Stimulated activated naive CD4-positive, alpha-beta T cell (primary cell): ENCODE measurements at regions not wholly inside any gene's neighbourhood (a gene's known extent, or its start where the extent isn't known, plus 50 kb on each side); places are given as distances from the start of the nearest gene placed in this dataset.
A peak's percentile ranks its signal among the peaks of the same experiment; 100 is the strongest.

Experiments used
- DNase-seq, 6 experiments: peaks; one replicate each; lab custom pipeline; 2025; lab: John Stamatoyannopoulos, UW

- no peak for DNase-seq
These were observed 661.5 kb downstream of the TLE4 start for GRCh38 chr9:80233102-80233843.

DNA sequence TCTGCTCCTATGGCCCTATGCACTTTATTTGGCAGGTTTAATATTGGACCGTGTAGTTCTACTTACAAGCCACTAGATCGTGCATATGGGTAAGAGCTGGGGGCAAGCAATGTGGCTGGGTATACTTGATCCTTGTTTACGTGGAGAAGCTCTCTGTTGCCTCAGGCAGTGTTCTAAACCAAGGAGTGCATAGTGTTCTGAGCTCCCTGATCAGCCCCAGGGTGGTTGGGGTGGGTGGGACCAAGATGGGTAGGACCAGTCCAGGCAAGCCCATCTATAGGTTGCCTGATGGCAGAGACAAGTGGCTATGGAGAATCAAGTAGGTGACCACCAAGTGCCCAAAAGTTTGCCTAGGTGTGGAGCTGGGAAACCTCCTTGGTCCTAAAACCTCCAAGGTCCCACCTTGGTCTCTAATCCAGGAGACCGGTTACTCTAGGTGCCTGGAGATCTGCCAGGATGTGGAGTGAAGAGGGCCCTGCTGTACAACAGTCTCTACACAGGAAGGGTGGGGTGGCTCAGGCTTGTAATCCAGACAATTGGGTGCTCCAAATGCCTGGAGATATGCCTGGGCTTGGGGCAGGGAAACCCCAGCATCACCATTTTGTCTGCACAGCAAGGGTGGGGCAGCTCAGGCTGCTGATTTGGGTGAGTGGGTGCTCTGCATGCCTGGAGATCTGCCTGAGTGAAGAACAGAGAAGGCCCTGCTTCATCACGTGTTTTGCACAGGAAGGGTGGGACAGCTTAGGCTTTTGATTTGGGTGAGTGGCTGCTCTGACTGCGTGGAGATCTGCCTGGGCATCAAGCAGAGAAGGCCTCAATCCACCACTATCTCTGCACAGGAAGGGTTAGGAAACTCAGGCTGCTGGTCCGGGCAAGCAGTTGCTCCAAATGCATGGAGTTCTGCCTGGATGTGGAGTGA, 659.8 kb downstream of the TLE4 start:
- DNase-seq: no peak

GRCh38 chr9:80223897-80224296, 652.1 kb downstream of the TLE4 start:
- no peak for DNase-seq

- DNase-seq: no peak
These were observed 650.9 kb downstream of the TLE4 start for GRCh38 chr9:80222466-80223169.

DNA sequence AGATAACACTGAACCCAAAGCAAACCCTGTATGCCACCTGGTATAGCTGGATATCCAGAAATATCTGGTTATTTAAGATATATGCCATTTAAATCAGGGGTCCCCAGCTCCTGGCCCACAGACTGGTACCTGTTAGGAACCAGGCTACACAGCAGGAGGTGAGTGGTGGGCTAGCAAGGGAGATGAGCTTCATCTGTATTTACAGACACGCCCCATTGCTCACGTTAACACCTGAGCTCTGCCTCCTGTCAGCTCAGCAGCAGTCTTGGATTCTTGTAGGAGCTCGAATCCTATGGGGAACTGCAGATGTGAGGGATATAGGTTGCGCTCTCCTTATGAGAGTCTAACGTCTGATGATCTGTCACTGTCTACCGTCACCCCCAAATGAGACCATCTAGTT, 646.6 kb downstream of the TLE4 start:
- no peak for DNase-seq

DNA sequence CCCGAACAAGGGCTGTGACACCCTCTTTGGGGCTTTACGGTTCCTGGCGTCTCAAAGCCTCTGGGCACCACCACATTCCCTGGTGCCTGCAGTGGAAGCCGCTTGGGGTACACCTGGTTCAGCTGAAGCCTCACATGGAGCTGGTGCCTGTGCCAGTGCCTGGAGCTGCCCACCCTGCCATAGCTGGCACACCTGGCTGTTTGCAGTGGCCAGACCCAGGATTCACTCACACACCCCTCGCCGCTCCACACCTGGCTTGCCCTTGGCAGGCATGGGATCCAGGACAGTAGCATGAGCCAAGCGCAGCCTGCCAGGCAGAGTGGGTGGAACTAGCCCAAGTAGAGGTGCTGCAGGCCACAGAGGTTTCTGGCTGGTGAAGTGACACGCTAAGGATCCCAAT, 641.8 kb downstream of the TLE4 start:
- DNase-seq: no peak

- no peak for DNase-seq
These were observed 636.9 kb downstream of the TLE4 start for GRCh38 chr9:80208696-80209095.

DNA sequence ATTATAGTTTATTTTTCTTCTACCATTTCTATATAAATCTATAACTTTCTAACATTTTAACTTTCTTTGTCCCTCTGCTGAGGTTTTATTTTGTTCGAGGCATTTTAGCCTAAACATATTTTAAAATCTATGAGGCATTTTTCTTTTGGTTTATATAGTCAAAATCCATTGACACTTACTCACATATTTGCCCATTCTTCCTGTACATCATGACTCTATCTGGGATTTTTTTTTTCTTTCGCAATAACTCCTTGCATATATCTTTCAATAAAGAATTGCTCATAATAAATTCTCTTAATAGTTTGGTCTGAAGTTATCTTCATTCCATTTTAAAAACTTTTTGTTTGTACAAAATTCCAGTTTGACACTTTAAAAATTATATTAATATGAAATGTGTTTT, 632.3 kb downstream of the TLE4 start:
- DNase-seq: no peak

- no peak for DNase-seq
These were observed 625.9 kb downstream of the TLE4 start for GRCh38 chr9:80197661-80198060.

DNA sequence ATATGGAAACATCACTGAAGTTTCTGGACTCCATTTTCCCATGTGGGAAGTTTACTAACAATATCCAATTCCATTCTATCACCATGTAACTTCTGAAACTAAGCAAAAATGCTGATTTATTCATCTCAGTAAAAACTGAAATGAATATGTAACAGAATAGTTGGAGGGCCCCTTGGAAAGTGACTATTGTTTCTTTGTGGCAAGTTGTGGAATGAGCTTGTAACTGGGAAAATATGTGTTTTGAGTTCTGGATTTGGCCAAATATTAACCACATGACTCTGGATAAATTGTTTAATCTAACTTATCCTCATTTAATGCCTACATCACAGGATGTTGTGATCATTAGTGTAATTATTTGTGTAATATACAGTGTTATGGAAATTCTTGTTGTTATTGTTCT, 619.3 kb downstream of the TLE4 start:
- no peak for DNase-seq

DNA sequence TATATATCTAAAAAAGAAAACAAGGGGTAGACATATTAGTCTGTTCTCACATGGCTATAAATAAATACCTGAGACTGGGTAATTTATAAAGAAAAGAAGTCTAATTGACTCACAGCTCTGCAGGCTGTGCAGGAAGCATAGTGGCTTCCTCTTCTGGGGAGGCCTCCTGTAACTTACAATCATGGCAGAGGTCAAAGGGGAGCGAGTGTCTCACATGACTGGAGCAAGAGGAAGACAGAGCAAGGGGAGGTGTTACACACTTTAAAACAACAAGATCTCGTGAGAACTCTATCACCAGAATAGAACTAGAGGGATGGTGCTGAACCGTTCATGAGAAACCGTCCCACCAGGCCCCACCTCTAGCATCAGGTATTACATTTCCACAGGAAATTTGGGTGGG, 616.8 kb downstream of the TLE4 start:
- DNase-seq: no peak

GRCh38 chr9:80185112-80185738, 613.5 kb downstream of the TLE4 start:
- no peak for DNase-seq

GRCh38 chr9:80177949-80178480, 606.2 kb downstream of the TLE4 start:
- DNase-seq: no peak

- peak in 2 of 6 experiments; percentile 1 to 9 for DNase-seq
These were observed 603.8 kb downstream of the TLE4 start for GRCh38 chr9:80175286-80176150.

- no peak for DNase-seq
These were observed 592.1 kb downstream of the TLE4 start for GRCh38 chr9:80163889-80164288.

GRCh38 chr9:80158554-80159170, 586.9 kb downstream of the TLE4 start:
- no peak for DNase-seq

GRCh38 chr9:80158131-80158530, 586.4 kb downstream of the TLE4 start:
- DNase-seq: no peak

GRCh38 chr9:80157561-80157983, 585.8 kb downstream of the TLE4 start:
- DNase-seq: no peak

- no peak for DNase-seq
These were observed 585.1 kb downstream of the TLE4 start for GRCh38 chr9:80156756-80157472.

DNA sequence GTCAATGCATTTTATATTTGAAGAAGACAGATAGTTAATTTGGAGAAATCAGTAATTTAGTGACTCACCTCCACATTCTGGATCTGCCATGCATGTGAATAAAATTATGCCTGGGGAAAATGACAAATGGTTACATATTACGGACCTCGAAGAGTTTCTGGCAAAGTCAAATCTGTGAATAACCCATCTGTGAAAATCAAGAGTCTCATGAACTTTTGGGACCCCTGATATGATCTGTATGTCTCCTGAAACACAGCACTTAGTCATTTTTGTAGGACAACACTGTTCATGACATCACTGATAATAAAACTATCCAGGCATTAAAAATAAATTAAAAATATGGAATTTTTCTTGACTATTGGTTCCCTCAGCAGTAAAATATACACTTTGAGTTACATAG, 584.5 kb downstream of the TLE4 start:
- DNase-seq: no peak
